ENCODE measurements at regions not wholly inside any gene's neighbourhood (a gene's known extent, or its start where the extent isn't known, plus 50 kb on each side); places are given as distances from the start of the nearest gene placed in this dataset.
"Not testable (repeated sequence)": the region's sequence is repeated elsewhere in the genome, so short reads cannot be mapped to it uniquely, and the experiment has no call there.

DNA sequence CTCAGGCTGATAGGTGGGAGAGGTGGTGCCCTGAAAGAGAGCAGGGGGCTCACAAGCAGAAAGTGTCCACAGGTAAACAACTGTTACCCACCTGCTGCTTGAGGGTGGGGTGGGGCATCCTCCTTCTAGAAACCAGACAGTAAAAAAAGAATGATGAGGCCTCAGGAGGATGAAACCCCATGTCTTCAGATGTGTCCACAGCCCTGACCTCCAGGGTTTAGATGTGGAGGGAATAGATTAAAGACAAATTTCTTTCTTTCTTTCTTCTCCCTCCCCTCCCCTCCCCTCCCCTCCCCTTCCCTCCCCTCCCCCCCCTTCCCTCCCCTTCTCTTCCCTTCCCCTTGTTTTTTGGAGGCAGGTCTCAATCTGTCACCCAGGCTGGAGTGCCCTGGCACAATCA, 333.5 kb upstream of the NUPR2 start:
- Histone ChIP-seq H3K36me3 (ENCODE audit: insufficient read depth, low read length) (no peaks in the 10 kb centered on the region), H3K27ac (ENCODE audit: low read depth, low read length, poor library complexity, severe bottlenecking) (no peak overlapping the region), H3K79me2 (ENCODE audit: insufficient read depth, low read depth, low read length) (no peaks in the 10 kb centered on the region), H4K20me1 (ENCODE audit: insufficient read depth, low read length) (no peaks in the 10 kb centered on the region), H3K9me3 (ENCODE audit: low read length) (peaks cover 2% of the 10 kb centered on the region; the same call in 1 of the 2 replicates), H3K4me1 (ENCODE audit: insufficient read depth, low read length, poor library complexity, severe bottlenecking) (no peaks in the 10 kb centered on the region), H3K9me2 (ENCODE audit: insufficient read depth, low read length) (no peaks in the 10 kb centered on the region), H2AFZ (ENCODE audit: low read length) (no peak overlapping the region), H3K4me2 (ENCODE audit: low read length) (no peak overlapping the region), H3K4me3 (ENCODE audit: low read depth, low read length, poor library complexity, severe bottlenecking) (no peak overlapping the region)
- DNase-seq (ENCODE audit: low spot score): no peak
- POLR2A ChIA-PET: no interaction called here
- CTCF ChIA-PET (ENCODE audit: unreplicated experiment): no interaction called here
- TF ChIP-seq, protein P1, sequence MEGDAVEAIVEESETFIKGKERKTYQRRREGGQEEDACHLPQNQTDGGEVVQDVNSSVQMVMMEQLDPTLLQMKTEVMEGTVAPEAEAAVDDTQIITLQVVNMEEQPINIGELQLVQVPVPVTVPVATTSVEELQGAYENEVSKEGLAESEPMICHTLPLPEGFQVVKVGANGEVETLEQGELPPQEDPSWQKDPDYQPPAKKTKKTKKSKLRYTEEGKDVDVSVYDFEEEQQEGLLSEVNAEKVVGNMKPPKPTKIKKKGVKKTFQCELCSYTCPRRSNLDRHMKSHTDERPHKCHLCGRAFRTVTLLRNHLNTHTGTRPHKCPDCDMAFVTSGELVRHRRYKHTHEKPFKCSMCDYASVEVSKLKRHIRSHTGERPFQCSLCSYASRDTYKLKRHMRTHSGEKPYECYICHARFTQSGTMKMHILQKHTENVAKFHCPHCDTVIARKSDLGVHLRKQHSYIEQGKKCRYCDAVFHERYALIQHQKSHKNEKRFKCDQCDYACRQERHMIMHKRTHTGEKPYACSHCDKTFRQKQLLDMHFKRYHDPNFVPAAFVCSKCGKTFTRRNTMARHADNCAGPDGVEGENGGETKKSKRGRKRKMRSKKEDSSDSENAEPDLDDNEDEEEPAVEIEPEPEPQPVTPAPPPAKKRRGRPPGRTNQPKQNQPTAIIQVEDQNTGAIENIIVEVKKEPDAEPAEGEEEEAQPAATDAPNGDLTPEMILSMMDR (conservative IDR thresholded peaks at IDR 0.05; ENCODE audit: low read length): no peak
- no TSS peak for BruUV-seq (replicated peaks)
- intact Hi-C loops (cut with micrococcal nuclease; ENCODE audit: unreplicated experiment): no loop called here

GRCh38 chr7:56447864-56448693, 331.9 kb upstream of the NUPR2 start:
- H3K4me1 ChIP-seq (ENCODE audit: insufficient read depth, low read length, poor library complexity, severe bottlenecking): no peaks in the 10 kb centered on the region
- H3K4me3 ChIP-seq (ENCODE audit: low read depth, low read length, poor library complexity, severe bottlenecking): no peak overlapping the region
- no peak for DNase-seq (ENCODE audit: low spot score)
- TF ChIP-seq, protein P1 (conservative IDR thresholded peaks at IDR 0.05; ENCODE audit: low read length): no peak
- TF ChIP-seq EZH2phosphoT487 (IDR thresholded peaks at IDR 0.05; ENCODE audit: borderline replicate concordance, low read depth, low read length): no peak
- H4K20me1 ChIP-seq (ENCODE audit: insufficient read depth, low read length): no peaks in the 10 kb centered on the region
- H3K27ac ChIP-seq (ENCODE audit: low read depth, low read length, poor library complexity, severe bottlenecking): no peak overlapping the region
- H3K4me2 ChIP-seq (ENCODE audit: low read length): no peak overlapping the region
- no peaks in the 10 kb centered on the region for H3K9me2 ChIP-seq (ENCODE audit: insufficient read depth, low read length)
- peaks cover 7% of the 10 kb centered on the region; the same call in 1 of the 2 replicates for H3K9me3 ChIP-seq (ENCODE audit: low read length)
- no TSS peak for BruUV-seq (replicated peaks)
- intact Hi-C loops (cut with micrococcal nuclease; ENCODE audit: unreplicated experiment): no loop called here
- ChIA-PET CTCF (ENCODE audit: unreplicated experiment) (no interaction called here), POLR2A (no interaction called here)
- no peaks in the 10 kb centered on the region for H3K36me3 ChIP-seq (ENCODE audit: insufficient read depth, low read length)
- H2AFZ ChIP-seq (ENCODE audit: low read length): no peak overlapping the region
- H3K79me2 ChIP-seq (ENCODE audit: insufficient read depth, low read depth, low read length): no peaks in the 10 kb centered on the region

DNA sequence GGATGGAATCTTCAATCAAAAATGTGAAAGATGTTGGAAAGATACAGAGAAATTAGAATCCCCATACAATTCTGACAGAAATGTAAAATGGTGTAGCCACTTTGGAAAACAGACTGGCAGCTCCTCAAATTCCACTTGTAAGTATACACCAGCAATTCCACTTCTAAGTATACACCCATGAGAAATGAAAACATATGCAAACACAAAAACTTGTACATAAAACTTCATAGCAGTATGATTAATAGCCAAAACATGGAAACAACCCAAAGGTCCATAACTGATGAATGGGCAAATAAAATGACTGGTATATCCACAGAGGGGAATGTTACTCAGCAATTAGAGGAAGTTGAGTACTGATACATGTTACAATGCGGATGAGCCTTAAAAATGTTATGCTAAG, 304.3 kb upstream of the NUPR2 start:
- CTCF ChIA-PET (ENCODE audit: unreplicated experiment); intact Hi-C loops (cut with micrococcal nuclease; ENCODE audit: unreplicated experiment); BruUV-seq (replicated peaks): not testable (repeated sequence)

More for the DNA sequence above, 304.3 kb upstream of the NUPR2 start:
- POLR2A ChIA-PET; H3K36me3 ChIP-seq (ENCODE audit: insufficient read depth, low read length); H3K4me3 ChIP-seq (ENCODE audit: low read depth, low read length, poor library complexity, severe bottlenecking); H3K4me1 ChIP-seq (ENCODE audit: insufficient read depth, low read length, poor library complexity, severe bottlenecking); H2AFZ ChIP-seq (ENCODE audit: low read length); H3K9me2 ChIP-seq (ENCODE audit: insufficient read depth, low read length); H3K79me2 ChIP-seq (ENCODE audit: insufficient read depth, low read depth, low read length); H3K27ac ChIP-seq (ENCODE audit: low read depth, low read length, poor library complexity, severe bottlenecking); H3K4me2 ChIP-seq (ENCODE audit: low read length); H4K20me1 ChIP-seq (ENCODE audit: insufficient read depth, low read length); DNase-seq (ENCODE audit: low spot score); H3K9me3 ChIP-seq (ENCODE audit: low read length): not testable (repeated sequence)

All from OCI-LY7 (cell line).